HEK293 (cell line): ENCODE measurements at regions not wholly inside any gene's neighbourhood (a gene's known extent, or its start where the extent isn't known, plus 50 kb on each side); places are given as distances from the start of the nearest gene placed in this dataset.

Source experiments
- CTCF ChIA-PET: fragments of 350-600 bp; formaldehyde crosslinking; extraction: SDS; loops from one replicate; lab custom pipeline; 2021; ENCODE audit warnings: antibody characterized with exemption; lab: Yijun Ruan, JAX
- POLR2A ChIA-PET: fragments of 300-600 bp; formaldehyde crosslinking; extraction: SDS; loops from one replicate; lab custom pipeline; 2020; ENCODE audit warnings: antibody characterized with exemption, inconsistent platforms; lab: Yijun Ruan, JAX
- H3K27ac ChIP-seq: fragments of 200-500 bp; sonication (Bioruptor generic); 2 replicates; pipeline ENCODE4 v1.5.1; 2014; ENCODE audit warnings: low read depth, low read length, control low read depth, inconsistent platforms; ENCODE audit errors: extremely low read depth
- H3K36me3 ChIP-seq, 2 experiments: fragments of 200-500 bp in 1 of 2; sonication (Bioruptor generic) in 1 of 2; 1 replicate in 1 of 2; 2 replicates in 1 of 2; pipeline ENCODE4 v1.5.1; 2014 to 2017; ENCODE audit warnings: inconsistent platforms in 2 of 2, low read length in 2 of 2; ENCODE audit not compliant: control insufficient read depth in 2 of 2, insufficient read depth in 1 of 2
- H3K4me1 ChIP-seq: fragments of 200-500 bp; sonication (Bioruptor generic); 2 replicates; pipeline ENCODE4 v1.5.1; 2014; ENCODE audit warnings: mild to moderate bottlenecking, low read length, inconsistent platforms; ENCODE audit not compliant: control insufficient read depth, insufficient read depth
- H3K4me3 ChIP-seq: 2 replicates; pipeline ENCODE4 v1.5.1; 2011; ENCODE audit warnings: low read depth, mild to moderate bottlenecking, control low read depth, low read length, moderate library complexity
- H3K9me3 ChIP-seq: fragments of 200-500 bp; sonication (Bioruptor generic); 2 replicates; pipeline ENCODE4 v1.5.1; 2014; ENCODE audit warnings: low read depth, low read length, inconsistent platforms; ENCODE audit not compliant: control insufficient read depth, insufficient read depth
- BCL11B ChIP-seq: fragments of 450-650 bp; formaldehyde crosslinking; IDR thresholded peaks from 2 replicates; pipeline ENCODE4 v1.5.1; 2016; ENCODE audit warnings: low read depth, missing biosample characterization, missing genetic modification characterization
- PRDM6 ChIP-seq: fragments of 450-650 bp; formaldehyde crosslinking; IDR thresholded peaks from 2 replicates; pipeline ENCODE4 v1.5.1; 2017; ENCODE audit warnings: missing biosample characterization, missing genetic modification characterization
- SETDB1 ChIP-seq: IDR thresholded peaks from one replicate; pipeline ENCODE4 v1.6.1; 2017; ENCODE audit warnings: mild to moderate bottlenecking, low read length, moderate library complexity, mixed read lengths; ENCODE audit not compliant: insufficient read length
- TSHZ1 ChIP-seq: fragments of 450-650 bp; formaldehyde crosslinking; IDR thresholded peaks from 2 replicates; pipeline ENCODE4 v1.5.1; 2016; ENCODE audit warnings: missing biosample characterization, missing genetic modification characterization, borderline replicate concordance
- YY2 ChIP-seq: fragments of 450-650 bp; formaldehyde crosslinking; IDR thresholded peaks from 2 replicates; pipeline ENCODE4 v1.5.1; 2016; ENCODE audit warnings: missing biosample characterization, missing genetic modification characterization
- ZEB2 ChIP-seq: fragments of 450-650 bp; formaldehyde crosslinking; IDR thresholded peaks from 2 replicates; pipeline ENCODE4 v1.5.1; 2016; ENCODE audit warnings: missing biosample characterization, missing genetic modification characterization
- ZNF211 ChIP-seq: fragments of 450-650 bp; formaldehyde crosslinking; IDR thresholded peaks from 2 replicates; pipeline ENCODE4 v1.5.1; 2016; ENCODE audit warnings: low read depth, missing biosample characterization, missing genetic modification characterization
- ZNF37A ChIP-seq: fragments of 450-650 bp; IDR thresholded peaks from 2 replicates; pipeline ENCODE4 v1.5.1; 2018; ENCODE audit warnings: missing biosample characterization, missing genetic modification characterization
- ZNF660 ChIP-seq: fragments of 450-650 bp; IDR thresholded peaks from 2 replicates; pipeline ENCODE4 v1.5.1; 2018; ENCODE audit warnings: missing biosample characterization, mild to moderate bottlenecking, missing genetic modification characterization
- ZNF664 ChIP-seq: fragments of 450-650 bp; formaldehyde crosslinking; IDR thresholded peaks from 2 replicates; pipeline ENCODE4 v1.5.1; 2016; ENCODE audit warnings: missing biosample characterization, missing genetic modification characterization
- ZNF777 ChIP-seq: fragments of 450-650 bp; formaldehyde crosslinking; IDR thresholded peaks from 2 replicates; pipeline ENCODE4 v1.5.1; 2017; ENCODE audit warnings: missing biosample characterization, missing genetic modification characterization, borderline replicate concordance
- ZXDB ChIP-seq: fragments of 450-650 bp; formaldehyde crosslinking; IDR thresholded peaks from 2 replicates; pipeline ENCODE4 v1.5.1; 2016; ENCODE audit warnings: missing biosample characterization, missing genetic modification characterization
- TF ChIP-seq, protein P1 (sequence below): fragments of 450-650 bp; formaldehyde crosslinking; IDR thresholded peaks from 2 replicates; pipeline ENCODE4 v1.5.1; 2016; ENCODE audit warnings: missing biosample characterization, missing genetic modification characterization
- TF ChIP-seq, protein P2 (sequence below): fragments of 450-650 bp; formaldehyde crosslinking; IDR thresholded peaks from 2 replicates; pipeline ENCODE4 v1.5.1; 2016; ENCODE audit warnings: missing biosample characterization, missing genetic modification characterization
- TF ChIP-seq, protein P3 (sequence below): fragments of 450-650 bp; formaldehyde crosslinking; IDR thresholded peaks from 2 replicates; pipeline ENCODE4 v1.5.1; 2016; ENCODE audit warnings: missing biosample characterization, missing genetic modification characterization
- TF ChIP-seq, protein P4 (sequence below): fragments of 450-650 bp; formaldehyde crosslinking; IDR thresholded peaks from 2 replicates; pipeline ENCODE4 v1.5.1; 2016; ENCODE audit warnings: missing biosample characterization, missing genetic modification characterization, borderline replicate concordance

GRCh38 chr5:168155585-168155984 lies 135.9 kb upstream of the WWC1 start (continued):
- TF ChIP-seq, protein P1, sequence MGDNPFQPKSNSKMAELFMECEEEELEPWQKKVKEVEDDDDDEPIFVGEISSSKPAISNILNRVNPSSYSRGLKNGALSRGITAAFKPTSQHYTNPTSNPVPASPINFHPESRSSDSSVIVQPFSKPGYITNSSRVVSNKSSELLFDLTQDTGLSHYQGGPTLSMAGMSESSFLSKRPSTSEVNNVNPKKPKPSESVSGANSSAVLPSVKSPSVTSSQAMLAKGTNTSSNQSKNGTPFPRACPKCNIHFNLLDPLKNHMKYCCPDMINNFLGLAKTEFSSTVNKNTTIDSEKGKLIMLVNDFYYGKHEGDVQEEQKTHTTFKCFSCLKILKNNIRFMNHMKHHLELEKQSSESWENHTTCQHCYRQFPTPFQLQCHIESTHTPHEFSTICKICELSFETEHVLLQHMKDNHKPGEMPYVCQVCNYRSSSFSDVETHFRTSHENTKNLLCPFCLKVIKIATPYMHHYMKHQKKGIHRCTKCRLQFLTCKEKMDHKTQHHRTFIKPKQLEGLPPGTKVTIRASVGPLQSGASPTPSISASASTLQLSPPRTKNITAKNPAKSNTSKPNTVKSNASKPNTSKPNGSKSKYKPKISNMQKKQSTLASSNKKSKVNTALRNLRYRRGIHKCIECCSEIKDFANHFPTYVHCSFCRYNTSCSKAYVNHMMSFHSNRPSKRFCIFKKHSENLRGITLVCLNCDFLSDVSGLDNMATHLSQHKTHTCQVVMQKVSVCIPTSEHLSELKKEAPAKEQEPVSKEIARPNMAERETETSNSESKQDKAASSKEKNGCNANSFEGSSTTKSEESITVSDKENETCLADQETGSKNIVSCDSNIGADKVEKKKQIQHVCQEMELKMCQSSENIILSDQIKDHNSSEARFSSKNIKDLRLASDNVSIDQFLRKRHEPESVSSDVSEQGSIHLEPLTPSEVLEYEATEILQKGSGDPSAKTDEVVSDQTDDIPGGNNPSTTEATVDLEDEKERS, result no peak
- TF ChIP-seq BCL11B (tag by site-specific recombination) (no peak), ZXDB (tag by site-specific recombination) (no peak)
- TF ChIP-seq, all 188 proteins: peak for 0

DNA sequence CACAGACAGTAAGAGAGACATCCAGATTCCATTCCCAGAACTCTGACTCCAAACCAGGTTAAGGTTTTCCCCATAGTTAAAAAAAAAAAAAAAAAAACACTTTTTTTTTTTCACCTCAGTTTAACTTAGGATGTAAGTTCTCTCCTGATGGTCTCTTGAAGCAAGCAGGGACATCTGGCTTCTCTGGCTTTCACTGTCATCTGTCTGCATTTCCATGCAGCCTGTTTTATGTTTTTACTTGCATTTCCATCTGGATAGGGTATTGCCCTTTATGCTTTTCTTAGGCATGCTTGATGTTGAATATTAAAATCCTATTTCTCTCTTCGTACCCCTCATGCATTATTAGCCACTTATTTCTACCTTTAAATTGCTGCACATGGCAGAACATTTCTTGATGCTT lies 135.3 kb upstream of the WWC1 start:
- H3K4me3 ChIP-seq, result no peak overlapping the region
- ChIA-PET CTCF (no interaction called here), POLR2A (no interaction called here)
- H3K27ac ChIP-seq, result no peak overlapping the region
- H3K9me3 ChIP-seq, result no peaks in the 10 kb centered on the region
- no peaks in the 10 kb centered on the region for H3K36me3 ChIP-seq
- no peaks in the 10 kb centered on the region for H3K4me1 ChIP-seq
- TF ChIP-seq YY2 (tag by site-specific recombination) (no peak), ZEB2 (tag by site-specific recombination) (no peak), PRDM6 (tag by site-specific recombination) (no peak), SETDB1 (no peak), TSHZ1 (no peak), ZNF660 (tag by site-specific recombination) (no peak), ZNF211 (tag by site-specific recombination) (no peak), ZNF37A (no peak), ZNF664 (tag by site-specific recombination) (no peak), ZNF777 (tag by site-specific recombination) (no peak)
- TF ChIP-seq, protein P2, sequence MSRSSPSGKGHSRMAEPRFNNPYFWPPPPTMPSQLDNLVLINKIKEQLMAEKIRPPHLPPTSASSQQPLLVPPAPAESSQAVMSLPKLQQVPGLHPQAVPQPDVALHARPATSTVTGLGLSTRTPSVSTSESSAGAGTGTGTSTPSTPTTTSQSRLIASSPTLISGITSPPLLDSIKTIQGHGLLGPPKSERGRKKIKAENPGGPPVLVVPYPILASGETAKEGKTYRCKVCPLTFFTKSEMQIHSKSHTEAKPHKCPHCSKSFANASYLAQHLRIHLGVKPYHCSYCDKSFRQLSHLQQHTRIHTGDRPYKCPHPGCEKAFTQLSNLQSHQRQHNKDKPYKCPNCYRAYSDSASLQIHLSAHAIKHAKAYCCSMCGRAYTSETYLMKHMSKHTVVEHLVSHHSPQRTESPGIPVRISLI (tag by site-specific recombination), result no peak
- TF ChIP-seq, protein P3, sequence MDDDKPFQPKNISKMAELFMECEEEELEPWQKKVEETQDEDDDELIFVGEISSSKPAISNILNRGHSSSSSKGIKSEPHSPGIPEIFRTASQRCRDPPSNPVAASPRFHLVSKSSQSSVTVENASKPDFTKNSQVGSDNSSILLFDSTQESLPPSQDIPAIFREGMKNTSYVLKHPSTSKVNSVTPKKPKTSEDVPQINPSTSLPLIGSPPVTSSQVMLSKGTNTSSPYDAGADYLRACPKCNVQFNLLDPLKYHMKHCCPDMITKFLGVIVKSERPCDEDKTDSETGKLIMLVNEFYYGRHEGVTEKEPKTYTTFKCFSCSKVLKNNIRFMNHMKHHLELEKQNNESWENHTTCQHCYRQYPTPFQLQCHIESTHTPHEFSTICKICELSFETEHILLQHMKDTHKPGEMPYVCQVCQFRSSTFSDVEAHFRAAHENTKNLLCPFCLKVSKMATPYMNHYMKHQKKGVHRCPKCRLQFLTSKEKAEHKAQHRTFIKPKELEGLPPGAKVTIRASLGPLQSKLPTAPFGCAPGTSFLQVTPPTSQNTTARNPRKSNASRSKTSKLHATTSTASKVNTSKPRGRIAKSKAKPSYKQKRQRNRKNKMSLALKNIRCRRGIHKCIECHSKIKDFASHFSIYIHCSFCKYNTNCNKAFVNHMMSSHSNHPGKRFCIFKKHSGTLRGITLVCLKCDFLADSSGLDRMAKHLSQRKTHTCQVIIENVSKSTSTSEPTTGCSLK (tag by site-specific recombination), result no peak
- TF ChIP-seq, protein P4, sequence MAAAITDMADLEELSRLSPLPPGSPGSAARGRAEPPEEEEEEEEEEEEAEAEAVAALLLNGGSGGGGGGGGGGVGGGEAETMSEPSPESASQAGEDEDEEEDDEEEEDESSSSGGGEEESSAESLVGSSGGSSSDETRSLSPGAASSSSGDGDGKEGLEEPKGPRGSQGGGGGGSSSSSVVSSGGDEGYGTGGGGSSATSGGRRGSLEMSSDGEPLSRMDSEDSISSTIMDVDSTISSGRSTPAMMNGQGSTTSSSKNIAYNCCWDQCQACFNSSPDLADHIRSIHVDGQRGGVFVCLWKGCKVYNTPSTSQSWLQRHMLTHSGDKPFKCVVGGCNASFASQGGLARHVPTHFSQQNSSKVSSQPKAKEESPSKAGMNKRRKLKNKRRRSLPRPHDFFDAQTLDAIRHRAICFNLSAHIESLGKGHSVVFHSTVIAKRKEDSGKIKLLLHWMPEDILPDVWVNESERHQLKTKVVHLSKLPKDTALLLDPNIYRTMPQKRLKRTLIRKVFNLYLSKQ (tag by site-specific recombination), result no peak
